ENCODE measurements at regions not wholly inside any gene's neighbourhood (a gene's known extent, or its start where the extent isn't known, plus 50 kb on each side); places are given as distances from the start of the nearest gene placed in this dataset.

GRCh38 chr11:79592406-79592805 lies 151.6 kb upstream of the TENM4 start:
- no peak for TF ChIP-seq CTCF (IDR thresholded peaks at IDR 0.05)
- TF ChIP-seq POLR2A (IDR thresholded peaks at IDR 0.05): no peak

All from sigmoid colon (tissue), 3 donors.